Natural killer cell (primary cell): ENCODE measurements at regions not wholly inside any gene's neighbourhood (a gene's known extent, or its start where the extent isn't known, plus 50 kb on each side); places are given as distances from the start of the nearest gene placed in this dataset.

Experiments
- ATAC-seq, 3 donors: fragments of 150-1000 bp in 2 of 3; fragments of 200-7000 bp in 1 of 3; cut with Tn5 transposase; 1 replicate in 1 of 3; 2 replicates in 2 of 3; pipeline ENCODE4 v1.10.0; 2021; ENCODE audit warnings: mild to moderate bottlenecking in 2 of 3, moderate library complexity in 2 of 3
- DNase-seq, 2 donors: peaks; one replicate each; pipeline versions ENCODE4 v3.0.0 to v3.0.0-alpha.2; 2013 to 2021; ENCODE audit warnings: mixed read lengths in 1 of 2
- H3K27ac ChIP-seq: one replicate; pipeline ENCODE4 v1.5.1; 2013; ENCODE audit warnings: mild to moderate bottlenecking, low read length
- H3K27me3 ChIP-seq: one replicate; pipeline ENCODE4 v1.6.1; 2013; ENCODE audit warnings: low read length; ENCODE audit not compliant: control insufficient read depth, insufficient read depth
- H3K36me3 ChIP-seq: one replicate; pipeline ENCODE4 v1.6.1; 2013; ENCODE audit warnings: low read length; ENCODE audit not compliant: control insufficient read depth, insufficient read depth
- H3K4me1 ChIP-seq: one replicate; pipeline ENCODE4 v1.6.1; 2013; ENCODE audit warnings: low read length; ENCODE audit not compliant: control insufficient read depth, insufficient read depth
- H3K4me3 ChIP-seq: one replicate; pipeline ENCODE4 v1.5.1; 2013; ENCODE audit warnings: low read length
- H3K9me3 ChIP-seq: one replicate; pipeline ENCODE4 v1.6.1; 2013; ENCODE audit warnings: low read length; ENCODE audit not compliant: control insufficient read depth, insufficient read depth
- H3K27ac Mint-ChIP-seq, 2 donors: one replicate each; pipeline ENCODE4 v1.8.0; 2022; ENCODE audit warnings: mild to moderate bottlenecking in 2 of 2, mixed read lengths in 2 of 2, moderate library complexity in 1 of 2
- H3K27me3 Mint-ChIP-seq, 2 donors: one replicate each; pipeline ENCODE4 v1.8.0; 2022; ENCODE audit warnings: low read depth in 2 of 2, mixed read lengths in 2 of 2
- H3K36me3 Mint-ChIP-seq: one replicate; pipeline ENCODE4 v1.8.0; 2022; ENCODE audit warnings: mixed read lengths
- H3K4me1 Mint-ChIP-seq, 2 donors: one replicate each; pipeline ENCODE4 v1.8.0; 2022; ENCODE audit warnings: mixed read lengths in 2 of 2
- H3K4me3 Mint-ChIP-seq: one replicate; pipeline ENCODE4 v1.8.0; 2022; ENCODE audit warnings: mild to moderate bottlenecking, moderate library complexity, mixed read lengths
- H3K9me3 Mint-ChIP-seq, 2 donors: one replicate each; pipeline ENCODE4 v1.8.0; 2022; ENCODE audit warnings: mixed read lengths in 2 of 2
- WGBS: methylation state at CpG from one replicate; pipeline ENCODE4 v1.1.7; 2013; ENCODE audit warnings: missing lambda C conversion rate; ENCODE audit not compliant: insufficient coverage; 5-methylcytosine and 5-hydroxymethylcytosine counted together
- intact Hi-C: fragments of 100-400 bp; cut with micrococcal nuclease; formaldehyde crosslinking; loops from one replicate; pipeline ENCODE4 v1.14.2; 2022
- TF ChIP-seq, protein P1 (sequence below): fragments of 200-600 bp; IDR thresholded peaks from one replicate; pipeline ENCODE4 v1.8.0; 2022; ENCODE audit warnings: antibody characterized with exemption

DNA sequence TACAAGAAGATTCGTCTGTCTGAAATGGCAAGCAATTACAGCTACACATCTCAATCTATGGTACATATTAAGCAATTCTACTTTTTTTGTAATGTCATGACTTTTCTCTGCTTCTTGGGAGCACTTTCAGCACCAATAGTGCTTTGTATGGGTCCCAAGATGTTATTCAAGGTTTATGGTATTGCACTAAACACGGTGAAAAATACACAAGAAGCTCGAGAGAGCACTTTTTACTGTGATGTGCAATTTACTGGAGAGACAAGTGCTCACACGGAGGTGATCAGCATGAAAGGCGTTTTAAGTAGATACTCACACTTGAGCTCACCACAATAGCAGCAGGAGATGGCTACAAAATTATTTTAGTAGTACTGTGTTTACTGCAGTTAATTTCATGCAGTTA lies 783.6 kb downstream of the CBLN2 start:
- H3K4me3 Mint-ChIP-seq: no peak overlapping the region
- H3K9me3 Mint-ChIP-seq: peaks cover 8 to 17% of the 10 kb centered on the region in 2 donors
- no peak for DNase-seq
- Histone ChIP-seq H3K27ac (no peak overlapping the region), H3K9me3 (peaks cover 13% of the 10 kb centered on the region), H3K4me3 (no peak overlapping the region), H3K4me1 (no peaks in the 10 kb centered on the region), H3K27me3 (no peaks in the 10 kb centered on the region), H3K36me3 (no peaks in the 10 kb centered on the region)
- H3K27me3 Mint-ChIP-seq: no peaks in the 10 kb centered on the region
- WGBS: 71% methylated on average over 5 of the region's 5 CpGs
- H3K36me3 Mint-ChIP-seq: peaks cover 6% of the 10 kb centered on the region
- ATAC-seq: no peak
- intact Hi-C loops: no loop called here
- H3K27ac Mint-ChIP-seq: no peak overlapping the region
- H3K4me1 Mint-ChIP-seq: no peaks in the 10 kb centered on the region
- TF ChIP-seq, protein P1, sequence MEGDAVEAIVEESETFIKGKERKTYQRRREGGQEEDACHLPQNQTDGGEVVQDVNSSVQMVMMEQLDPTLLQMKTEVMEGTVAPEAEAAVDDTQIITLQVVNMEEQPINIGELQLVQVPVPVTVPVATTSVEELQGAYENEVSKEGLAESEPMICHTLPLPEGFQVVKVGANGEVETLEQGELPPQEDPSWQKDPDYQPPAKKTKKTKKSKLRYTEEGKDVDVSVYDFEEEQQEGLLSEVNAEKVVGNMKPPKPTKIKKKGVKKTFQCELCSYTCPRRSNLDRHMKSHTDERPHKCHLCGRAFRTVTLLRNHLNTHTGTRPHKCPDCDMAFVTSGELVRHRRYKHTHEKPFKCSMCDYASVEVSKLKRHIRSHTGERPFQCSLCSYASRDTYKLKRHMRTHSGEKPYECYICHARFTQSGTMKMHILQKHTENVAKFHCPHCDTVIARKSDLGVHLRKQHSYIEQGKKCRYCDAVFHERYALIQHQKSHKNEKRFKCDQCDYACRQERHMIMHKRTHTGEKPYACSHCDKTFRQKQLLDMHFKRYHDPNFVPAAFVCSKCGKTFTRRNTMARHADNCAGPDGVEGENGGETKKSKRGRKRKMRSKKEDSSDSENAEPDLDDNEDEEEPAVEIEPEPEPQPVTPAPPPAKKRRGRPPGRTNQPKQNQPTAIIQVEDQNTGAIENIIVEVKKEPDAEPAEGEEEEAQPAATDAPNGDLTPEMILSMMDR: no peak

DNA sequence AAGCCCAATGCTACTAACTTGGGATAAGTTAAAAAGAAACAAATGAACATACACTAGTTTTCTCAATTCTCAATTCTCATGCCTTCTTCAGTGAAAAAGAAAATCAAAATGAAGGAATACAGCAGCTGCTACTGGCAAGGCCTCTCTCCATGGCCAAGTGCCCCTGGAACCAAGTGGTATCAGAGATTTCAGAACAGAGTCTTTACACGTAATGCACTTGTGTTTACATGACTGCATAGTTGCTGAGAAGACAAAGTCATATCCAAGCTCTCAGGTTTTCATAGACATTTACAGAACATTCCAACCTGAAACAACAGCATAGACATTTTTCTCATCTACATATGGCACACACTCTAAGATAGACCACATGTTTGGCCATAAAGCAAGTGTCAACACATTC lies 789.9 kb downstream of the CBLN2 start:
- H3K27me3 ChIP-seq: no peaks in the 10 kb centered on the region
- no peaks in the 10 kb centered on the region for H3K4me1 Mint-ChIP-seq
- ATAC-seq: no peak
- TF ChIP-seq, protein P1: no peak
- H3K27ac ChIP-seq: no peak overlapping the region
- 81% methylated on average over 1 of the region's 1 CpG for WGBS
- H3K27me3 Mint-ChIP-seq: no peaks in the 10 kb centered on the region
- intact Hi-C loops: no loop called here
- peaks cover 22 to 35% of the 10 kb centered on the region in 2 donors for H3K9me3 Mint-ChIP-seq
- no peaks in the 10 kb centered on the region for H3K36me3 ChIP-seq
- H3K9me3 ChIP-seq: peaks cover 3% of the 10 kb centered on the region
- H3K4me3 Mint-ChIP-seq: no peak overlapping the region
- no peak for DNase-seq
- H3K27ac Mint-ChIP-seq: no peak overlapping the region
- H3K36me3 Mint-ChIP-seq: peaks cover 14% of the 10 kb centered on the region
- no peak overlapping the region for H3K4me3 ChIP-seq
- H3K4me1 ChIP-seq: no peaks in the 10 kb centered on the region

DNA sequence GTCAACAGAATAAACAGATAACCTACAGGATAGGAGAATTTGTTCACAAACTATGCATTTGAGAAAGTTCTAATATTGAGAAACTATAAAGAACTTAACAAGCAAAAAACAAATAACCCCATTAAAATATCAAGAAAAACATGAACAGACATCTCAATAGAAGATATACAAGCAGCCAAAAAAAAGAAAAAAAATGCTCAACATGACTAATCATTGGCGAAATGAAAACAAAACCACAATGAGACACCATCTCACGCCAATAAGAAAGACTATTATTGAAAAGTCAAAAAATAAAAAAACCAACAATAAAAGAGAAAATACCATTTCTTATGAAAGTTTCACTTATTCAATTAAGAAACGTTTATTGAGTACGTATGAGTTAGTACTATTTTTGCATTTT lies 800.5 kb downstream of the CBLN2 start:
- TF ChIP-seq, protein P1: no peak
- no peaks in the 10 kb centered on the region for H3K4me1 ChIP-seq
- H3K36me3 Mint-ChIP-seq: peaks cover 12% of the 10 kb centered on the region

DNA sequence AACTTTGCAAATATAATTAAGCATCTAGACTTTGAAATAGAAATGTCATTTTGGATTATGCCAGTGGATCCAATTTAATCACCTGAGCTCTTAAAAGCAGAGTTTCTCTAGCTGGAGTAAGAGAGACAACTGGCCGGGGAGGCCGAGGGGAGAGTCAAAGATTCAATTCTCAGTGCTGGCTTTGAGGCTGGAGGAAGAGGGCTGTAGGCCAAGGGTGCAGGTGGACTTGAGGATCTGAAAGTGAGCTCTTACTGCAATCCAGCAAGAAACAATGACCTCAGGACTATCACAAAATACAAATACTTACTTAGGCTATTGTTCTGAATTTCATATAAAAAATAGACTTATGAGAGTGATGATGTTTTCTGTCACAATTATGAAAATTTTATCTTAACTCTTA lies 814.5 kb downstream of the CBLN2 start:
- H3K36me3 ChIP-seq: no peaks in the 10 kb centered on the region
- no peak for DNase-seq
- H3K4me1 ChIP-seq: no peaks in the 10 kb centered on the region
- no peaks in the 10 kb centered on the region for H3K27me3 ChIP-seq
- no peaks in the 10 kb centered on the region for H3K4me1 Mint-ChIP-seq
- no peaks in the 10 kb centered on the region for H3K27me3 Mint-ChIP-seq
- no peaks in the 10 kb centered on the region for H3K36me3 Mint-ChIP-seq
- 82% methylated on average over 2 of the region's 2 CpGs for WGBS
- H3K27ac Mint-ChIP-seq: no peak overlapping the region
- ATAC-seq: no peak
- TF ChIP-seq, protein P1: no peak
- peaks cover 14 to 24% of the 10 kb centered on the region in 2 donors for H3K9me3 Mint-ChIP-seq
- no peak overlapping the region for H3K27ac ChIP-seq
- intact Hi-C loops: no loop called here
- no peak overlapping the region for H3K4me3 Mint-ChIP-seq
- no peak overlapping the region for H3K4me3 ChIP-seq
- peaks cover 8% of the 10 kb centered on the region for H3K9me3 ChIP-seq

More for the DNA sequence above, 800.5 kb downstream of the CBLN2 start:
- no peak overlapping the region for H3K27ac ChIP-seq
- DNase-seq: no peak
- no peak overlapping the region for H3K4me3 ChIP-seq
- Mint-ChIP-seq H3K27me3 (no peaks in the 10 kb centered on the region), H3K4me1 (no peaks in the 10 kb centered on the region), H3K9me3 (peaks cover 17 to 27% of the 10 kb centered on the region in 2 donors), H3K4me3 (no peak overlapping the region), H3K27ac (no peak overlapping the region)
- no CpG with 5 or more reads among the region's 4 CpGs for WGBS
- H3K27me3 ChIP-seq: no peaks in the 10 kb centered on the region
- intact Hi-C loops: no loop called here
- peaks cover 4% of the 10 kb centered on the region for H3K9me3 ChIP-seq
- H3K36me3 ChIP-seq: no peaks in the 10 kb centered on the region
- no peak for ATAC-seq
